Transverse colon (tissue), 4 donors: ENCODE measurements at regions not wholly inside any gene's neighbourhood (a gene's known extent, or its start where the extent isn't known, plus 50 kb on each side); places are given as distances from the start of the nearest gene placed in this dataset.

ENCODE experiments used
- DNase-seq: peaks from one replicate; pipeline ENCODE4 v3.0.0-alpha.2; 2019
- H3K27ac ChIP-seq, 4 donors: fragments of 200-600 bp; sonication (generic); 2 replicates each; pipeline ENCODE4 v1.5.1; 2016 to 2018; ENCODE audit warnings: inconsistent platforms in 4 of 4
- H3K27me3 ChIP-seq: fragments of 200-600 bp; sonication (generic); 2 replicates; pipeline ENCODE4 v1.5.1; 2017; ENCODE audit warnings: inconsistent platforms
- H3K36me3 ChIP-seq, 4 donors: fragments of 200-600 bp; sonication (generic); 2 replicates each; pipeline ENCODE4 v1.5.1; 2017 to 2019; ENCODE audit warnings: inconsistent platforms in 4 of 4
- H3K4me1 ChIP-seq, 4 donors: fragments of 200-600 bp; sonication (generic); 2 replicates each; pipeline ENCODE4 v1.5.1; 2017 to 2020; ENCODE audit warnings: inconsistent platforms in 4 of 4
- H3K4me3 ChIP-seq, 4 donors: fragments of 200-600 bp; sonication (generic); 1 replicate in 1 of 4; 2 replicates in 3 of 4; pipeline versions ENCODE4 v1.5.1 to v1.6.1; 2017 to 2019; ENCODE audit warnings: inconsistent platforms in 4 of 4
- H3K9me3 ChIP-seq, 2 donors: fragments of 200-600 bp; sonication (generic); 2 replicates each; pipeline ENCODE4 v1.5.1; 2017 to 2019; ENCODE audit warnings: inconsistent platforms in 2 of 2
- CTCF ChIP-seq, 5 experiments: fragments of 200-600 bp in 3 of 5; fragments of 450-650 bp in 2 of 5; sonication (generic) in 3 of 5; IDR thresholded peaks; 1 replicate in 2 of 5; 2 replicates in 3 of 5; pipeline ENCODE4 v1.5.1; 2016 to 2017; ENCODE audit warnings: antibody characterized with exemption in 5 of 5, inconsistent platforms in 3 of 5, mild to moderate bottlenecking in 2 of 5, moderate library complexity in 1 of 5
- EP300 ChIP-seq: sonication (generic); formaldehyde crosslinking; IDR thresholded peaks from one replicate; pipeline ENCODE4 v1.6.1; 2017; ENCODE audit warnings: antibody characterized with exemption, low read depth
- POLR2A ChIP-seq: fragments of 450-650 bp; IDR thresholded peaks from one replicate; pipeline ENCODE4 v1.6.1; 2016; ENCODE audit warnings: antibody characterized with exemption, mild to moderate bottlenecking, moderate library complexity
- POLR2AphosphoS5 ChIP-seq, 3 donors: sonication (generic); formaldehyde crosslinking; IDR thresholded peaks; one replicate each; pipeline ENCODE4 v1.6.1; 2016; ENCODE audit warnings: antibody characterized with exemption in 3 of 3
- WGBS, 2 donors: methylation state at CpG; one replicate each; pipeline ENCODE4 v1.1.5; 2018; ENCODE audit warnings: low coverage in 1 of 2; 5-methylcytosine and 5-hydroxymethylcytosine counted together
- in situ Hi-C, 4 donors: fragments of 200-750 bp; cut with MboI; loops; one replicate each; pipeline versions ENCODE4 v1.15.0 to v1.15.1; 2017; ENCODE audit warnings: low sequenced_read_pairs in 3 of 4, low pct_ligation_motif_present in 1 of 4, low pct_unique_long_range_greater_than_20kb in 1 of 4
- intact Hi-C: fragments of 100-400 bp; cut with DNase I; formaldehyde crosslinking; loops from one replicate; pipeline ENCODE4 v1.15.1; 2023; ENCODE audit warnings: low total_unique reads

- no peak overlapping the region for H3K27ac ChIP-seq
- DNase-seq: no peak
- no peaks in the 10 kb centered on the region for H3K36me3 ChIP-seq
- H3K4me1 ChIP-seq: no peaks in the 10 kb centered on the region
- no peaks in the 10 kb centered on the region for H3K9me3 ChIP-seq
- H3K4me3 ChIP-seq: no peak overlapping the region
- 64 to 75% methylated on average over 4 of the region's 4 CpGs for WGBS, 2 donors
- no peaks in the 10 kb centered on the region for H3K27me3 ChIP-seq
- in situ Hi-C loops (no loop called here), intact Hi-C loops (no loop called here)
- TF ChIP-seq CTCF (IDR thresholded peaks at IDR 0.05) (no peak), POLR2AphosphoS5 (IDR thresholded peaks at IDR 0.05) (no peak), EP300 (no peak), POLR2A (no peak)
These were observed 1598.6 kb upstream of the PCDH7 start for GRCh38 chr4:29121586-29121985.

DNA sequence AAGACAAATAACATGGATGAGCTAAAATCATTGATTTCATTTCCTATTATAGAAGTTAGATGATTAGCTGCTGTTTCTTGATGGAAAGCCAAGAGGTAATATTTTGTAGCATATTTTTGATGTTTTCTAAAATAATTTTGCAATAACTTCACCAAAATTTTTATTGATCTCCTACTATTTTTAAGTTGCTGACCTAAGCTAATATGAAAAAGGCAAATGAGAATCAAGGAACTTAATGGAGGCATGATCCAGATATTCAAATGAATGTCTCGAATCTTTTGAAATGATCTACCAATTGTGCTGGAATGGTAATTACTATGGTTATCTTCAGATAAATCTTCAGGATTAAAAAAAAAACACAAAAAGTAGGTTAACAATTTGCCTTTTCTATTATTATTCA lies 1591.4 kb upstream of the PCDH7 start:
- Histone ChIP-seq H3K36me3 (no peaks in the 10 kb centered on the region), H3K4me3 (no peak overlapping the region), H3K27me3 (no peaks in the 10 kb centered on the region), H3K9me3 (no peaks in the 10 kb centered on the region), H3K4me1 (no peaks in the 10 kb centered on the region), H3K27ac (no peak overlapping the region)
- DNase-seq: no peak
- in situ Hi-C loops (no loop called here), intact Hi-C loops (no loop called here)
- no peak for TF ChIP-seq POLR2AphosphoS5 (IDR thresholded peaks at IDR 0.05)
- TF ChIP-seq CTCF (IDR thresholded peaks at IDR 0.05): no peak
- no peak for TF ChIP-seq EP300
- no peak for TF ChIP-seq POLR2A
- WGBS, 2 donors: 67 to 82% methylated on average over 1 of the region's 1 CpG

DNA sequence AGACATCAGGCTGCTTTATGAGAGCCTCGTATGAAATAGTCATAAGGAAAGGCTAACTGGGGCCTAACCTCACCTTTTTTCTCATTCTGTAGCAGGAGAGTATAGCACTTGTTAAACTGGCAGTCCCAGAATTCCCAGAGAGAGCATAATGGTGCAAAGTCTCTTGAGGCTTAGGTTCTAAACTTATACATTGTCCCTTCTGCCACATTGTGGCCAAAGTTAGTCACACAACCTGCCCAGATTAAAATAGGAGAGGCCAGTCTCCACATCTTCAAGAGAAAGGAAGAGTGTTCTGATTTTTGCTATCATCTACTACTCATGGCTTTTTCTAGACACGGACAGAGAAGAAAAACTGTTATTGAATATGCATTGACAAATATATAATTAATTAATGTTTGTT lies 1588.9 kb upstream of the PCDH7 start:
- Histone ChIP-seq H3K27ac (no peak overlapping the region), H3K9me3 (no peaks in the 10 kb centered on the region), H3K4me1 (no peaks in the 10 kb centered on the region), H3K4me3 (no peak overlapping the region), H3K36me3 (no peaks in the 10 kb centered on the region), H3K27me3 (no peaks in the 10 kb centered on the region)
- in situ Hi-C loops: no loop called here
- WGBS, 2 donors: 40 to 61% methylated on average over 2 of the region's 2 CpGs
- no peak for DNase-seq
- intact Hi-C loops: no loop called here
- no peak for TF ChIP-seq POLR2AphosphoS5 (IDR thresholded peaks at IDR 0.05)
- no peak for TF ChIP-seq POLR2A
- TF ChIP-seq CTCF (IDR thresholded peaks at IDR 0.05): no peak
- no peak for TF ChIP-seq EP300

- TF ChIP-seq CTCF (IDR thresholded peaks at IDR 0.05): no peak
- in situ Hi-C loops: no loop called here
These were observed 1577.5 kb upstream of the PCDH7 start for GRCh38 chr4:29142708-29143107.

More at GRCh38 chr4:29142708-29143107, 1577.5 kb upstream of the PCDH7 start:
- H3K27me3 ChIP-seq: no peaks in the 10 kb centered on the region
- H3K4me1 ChIP-seq: no peaks in the 10 kb centered on the region
- DNase-seq: no peak
- H3K27ac ChIP-seq: no peak overlapping the region
- no peak overlapping the region for H3K4me3 ChIP-seq
- intact Hi-C loops: no loop called here
- 0 to 41% methylated on average over 1 to 2 of the region's 2 CpGs for WGBS, 2 donors
- no peaks in the 10 kb centered on the region for H3K36me3 ChIP-seq
- H3K9me3 ChIP-seq: no peaks in the 10 kb centered on the region
